DMS153 treated with DMSO at 0.1 percent for 48 hours (cell line): ENCODE measurements at regions not wholly inside any gene's neighbourhood (a gene's known extent, or its start where the extent isn't known, plus 50 kb on each side); places are given as distances from the start of the nearest gene placed in this dataset.
"Not testable (repeated sequence)": the region's sequence is repeated elsewhere in the genome, so short reads cannot be mapped to it uniquely, and the experiment has no call there.

Experiments used
- DNase-seq: peaks from one replicate; lab custom pipeline; 2025; ENCODE audit not compliant: unreplicated experiment; lab: John Stamatoyannopoulos, UW

DNA sequence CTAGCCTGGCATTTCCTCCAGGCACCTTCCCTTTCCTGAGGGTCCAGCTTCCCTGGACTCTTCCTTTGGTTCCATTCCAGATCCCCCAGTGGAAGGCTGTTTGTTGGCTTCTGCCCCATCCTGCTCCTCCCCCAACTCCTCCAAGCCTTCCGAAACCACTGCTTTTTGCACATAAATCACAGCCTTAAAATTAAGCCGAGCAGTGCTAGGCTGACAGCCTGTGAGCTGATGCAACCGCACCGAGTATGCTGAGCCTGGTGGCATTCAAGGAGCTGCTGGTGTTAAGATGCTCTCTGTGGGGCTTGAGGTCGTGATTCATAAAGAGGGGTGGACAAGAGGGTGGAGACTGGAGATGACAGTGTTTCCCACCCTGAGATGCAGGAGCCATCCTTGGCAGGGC lies 266.6 kb upstream of the C1orf174 start:
- DNase-seq: no peak

- DNase-seq: no peak
Observed at GRCh38 chr1:4169991-4170390, 269.9 kb upstream of the C1orf174 start.

GRCh38 chr1:4170548-4171340 lies 270.7 kb upstream of the C1orf174 start:
- no peak for DNase-seq

GRCh38 chr1:4171480-4172450 lies 271.7 kb upstream of the C1orf174 start:
- no peak for DNase-seq

- no peak for DNase-seq
Observed at GRCh38 chr1:4172644-4173599, 272.9 kb upstream of the C1orf174 start.

GRCh38 chr1:4173731-4174130 lies 273.7 kb upstream of the C1orf174 start:
- no peak for DNase-seq

DNA sequence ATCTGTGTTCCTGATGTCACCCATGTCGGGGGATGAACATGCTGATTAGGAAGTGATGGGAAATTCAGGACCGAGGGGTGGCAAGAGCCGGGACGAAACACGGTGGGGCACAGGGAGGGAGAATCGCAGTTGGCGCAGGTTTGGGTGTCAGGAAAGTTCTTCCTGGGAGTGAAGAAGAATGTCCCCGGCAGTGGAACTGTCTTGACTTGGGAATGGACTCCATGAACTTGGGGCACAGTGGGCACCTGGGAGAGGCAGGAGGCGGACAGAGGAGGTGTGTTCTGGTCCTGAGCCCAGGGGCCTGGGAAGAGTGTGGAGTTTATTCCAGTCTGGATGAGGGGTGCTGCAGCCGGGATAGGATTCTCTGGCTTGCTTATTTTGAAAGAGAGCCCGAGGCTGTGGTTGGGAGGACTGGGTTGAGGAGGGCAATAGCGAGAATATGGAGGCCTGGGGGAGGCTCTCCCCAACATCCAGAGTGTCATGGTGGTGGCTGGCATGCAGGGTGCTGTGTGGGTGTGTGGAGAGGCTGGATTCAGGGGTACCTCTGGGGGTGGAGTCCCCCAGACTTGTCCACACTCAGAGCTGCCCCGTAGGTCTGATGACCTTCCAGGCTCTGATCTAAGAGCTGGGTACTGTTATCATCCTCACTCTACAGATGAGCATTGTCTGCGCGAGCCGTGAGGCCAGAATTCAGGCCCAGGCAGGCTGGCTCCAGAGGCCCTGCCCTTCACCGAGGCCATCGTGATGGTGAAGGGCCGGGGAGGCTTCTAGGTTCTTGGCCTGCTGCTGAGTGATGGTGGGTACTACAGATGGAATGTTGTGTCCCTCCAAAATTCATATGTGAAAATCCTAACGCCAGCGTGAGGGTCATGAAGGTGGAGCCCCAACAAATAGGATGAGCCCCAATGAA lies 274.5 kb upstream of the C1orf174 start:
- no peak for DNase-seq

DNA sequence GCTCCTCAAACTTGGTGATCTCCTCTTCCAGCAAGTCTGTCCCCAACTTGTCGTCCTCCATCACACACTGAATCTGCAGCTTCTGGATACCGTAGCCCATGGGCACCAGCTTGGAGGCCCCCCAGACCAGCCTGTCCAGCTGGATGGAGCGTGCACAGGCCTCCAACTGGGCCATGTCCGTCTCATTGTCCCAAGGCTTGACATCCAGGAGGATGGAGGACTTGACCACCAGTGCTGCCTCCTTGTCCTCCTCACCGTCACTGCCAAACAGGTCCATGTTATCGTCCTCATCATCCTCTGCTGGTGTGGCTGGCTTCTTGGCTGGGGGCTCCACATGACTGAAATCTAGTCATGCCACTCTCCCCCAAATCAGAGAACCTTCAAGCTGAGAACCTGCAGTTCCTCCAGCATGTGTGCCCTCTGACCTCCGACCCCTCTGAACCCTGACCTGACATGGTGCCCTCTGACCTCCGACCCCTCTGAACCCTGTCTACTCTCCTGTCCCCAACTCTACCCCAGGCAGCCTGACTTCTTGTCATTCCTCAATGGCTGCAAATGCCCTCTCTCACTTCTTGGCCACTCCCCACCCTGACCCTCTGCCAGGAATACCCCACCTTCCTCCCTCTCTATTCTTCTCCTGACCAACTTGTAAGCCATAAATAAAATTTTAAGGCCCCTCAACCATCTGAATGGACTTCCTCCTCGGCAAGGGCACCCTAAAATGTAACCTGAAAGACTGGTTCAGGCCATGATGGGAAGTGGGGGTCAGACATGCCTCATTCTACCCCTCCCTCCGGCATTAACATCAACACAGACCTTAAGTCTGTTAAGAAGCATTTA lies 275.7 kb upstream of the C1orf174 start:
- no peak for DNase-seq

GRCh38 chr1:4176841-4177240 lies 276.8 kb upstream of the C1orf174 start:
- DNase-seq: no peak

DNA sequence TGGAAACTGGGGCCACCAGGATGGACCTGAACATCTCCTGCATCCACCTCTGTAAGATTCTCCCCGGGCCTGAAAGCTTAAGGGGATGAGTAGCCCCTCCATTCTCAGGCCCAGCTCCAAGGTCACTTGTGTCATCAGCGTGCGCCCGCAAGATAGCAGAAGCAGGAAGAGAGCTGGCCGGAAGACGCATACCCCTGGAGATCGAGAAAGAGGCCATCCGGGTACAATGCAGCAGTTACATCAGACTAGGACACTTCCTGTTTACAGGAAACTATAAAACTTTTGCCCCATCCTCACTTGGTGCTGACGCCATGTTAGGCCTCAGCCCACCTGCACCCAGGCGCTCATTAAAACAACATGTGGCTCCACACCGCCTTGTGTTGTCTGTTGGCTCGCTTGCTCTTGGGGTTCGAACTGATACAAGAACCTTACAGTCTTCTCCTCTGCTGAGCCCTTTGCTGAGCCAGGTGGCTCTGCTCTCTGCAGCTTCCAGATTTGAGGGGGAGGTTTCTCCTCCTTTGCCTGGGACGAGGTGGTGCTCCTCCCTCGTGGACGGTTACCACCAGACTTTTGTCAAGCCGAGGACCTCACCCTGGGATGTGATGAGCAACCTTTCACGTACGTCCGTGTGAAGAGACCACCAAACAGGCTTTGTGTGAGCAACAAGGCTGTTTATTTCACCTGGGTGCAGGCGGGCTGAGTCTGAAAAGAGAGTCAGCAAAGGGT lies 277.5 kb upstream of the C1orf174 start:
- no peak for DNase-seq

GRCh38 chr1:4178501-4179113 lies 278.5 kb upstream of the C1orf174 start:
- DNase-seq: no peak

GRCh38 chr1:4179914-4180735 lies 280.1 kb upstream of the C1orf174 start:
- DNase-seq: no peak

DNA sequence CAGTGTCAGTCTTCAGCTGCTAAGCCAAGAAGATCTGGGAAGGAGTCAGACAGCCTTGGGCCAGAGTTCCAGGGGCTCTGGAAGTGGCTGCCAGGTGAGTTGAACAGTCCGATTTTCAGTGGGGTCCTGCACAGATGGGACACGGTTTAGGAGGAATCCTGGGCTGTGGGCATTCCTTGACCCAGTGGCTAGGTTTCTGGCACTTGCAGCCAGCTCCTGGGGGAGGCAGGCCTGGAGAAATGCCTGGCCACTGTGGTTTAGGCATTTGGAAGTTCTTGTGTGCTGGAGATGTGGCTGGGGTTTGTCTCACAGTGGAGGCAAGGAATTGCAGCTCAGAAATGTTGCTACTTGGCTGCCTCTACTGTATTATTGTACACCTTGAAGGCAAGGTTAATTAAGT lies 286.4 kb upstream of the C1orf174 start:
- DNase-seq: not testable (repeated sequence)

- no peak for DNase-seq
Observed at GRCh38 chr1:4203501-4203900, 303.4 kb upstream of the C1orf174 start.

GRCh38 chr1:4207183-4207582 lies 307.1 kb upstream of the C1orf174 start:
- no peak for DNase-seq

DNA sequence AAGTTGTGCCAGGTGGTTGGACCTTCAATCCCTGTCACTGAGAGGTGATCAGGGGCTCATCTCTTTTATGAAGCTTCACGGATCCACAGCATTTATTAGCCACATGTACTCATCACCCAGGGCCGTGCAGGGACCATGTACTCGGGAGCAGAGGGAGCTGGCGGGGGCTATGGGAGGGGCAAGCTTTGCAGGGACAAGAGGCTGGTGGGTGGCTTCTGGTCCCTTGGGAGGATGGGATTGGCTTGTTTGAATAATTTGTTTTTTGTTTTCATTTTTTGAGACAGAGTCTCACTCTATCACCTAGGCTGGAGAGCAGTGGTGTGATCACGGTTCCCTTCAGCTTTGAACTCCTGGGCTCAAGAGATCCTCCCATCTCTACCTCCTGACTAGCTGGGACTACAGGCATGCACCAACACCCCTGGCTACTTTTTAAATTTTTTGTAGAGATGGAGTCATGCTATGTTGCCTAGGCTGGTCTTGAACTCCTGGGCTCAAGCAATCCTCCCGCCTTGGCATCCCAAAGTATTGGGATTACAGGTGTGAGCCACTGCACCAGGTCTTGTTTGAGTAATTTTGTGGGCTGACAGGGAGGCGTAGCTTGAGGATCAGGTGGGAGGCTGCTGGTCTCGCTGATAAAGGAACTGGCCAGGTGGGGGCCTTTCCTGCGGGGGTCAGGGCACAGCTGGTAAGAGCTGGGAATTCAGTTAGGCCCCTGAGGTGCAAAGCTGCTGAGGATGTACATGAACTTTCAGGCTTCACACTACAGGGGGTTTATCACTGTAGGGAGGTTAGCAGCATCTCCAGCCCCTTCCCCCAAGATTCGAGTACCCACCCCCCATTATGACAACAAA lies 308.0 kb upstream of the C1orf174 start:
- no peak for DNase-seq
